Breast epithelium (tissue), 3 donors: ENCODE measurements at regions not wholly inside any gene's neighbourhood (a gene's known extent, or its start where the extent isn't known, plus 50 kb on each side); places are given as distances from the start of the nearest gene placed in this dataset.

ENCODE experiments used
- CTCF ChIP-seq, 3 donors: fragments of 450-650 bp; IDR thresholded peaks; one replicate each; pipeline ENCODE4 v1.5.1; 2016 to 2017; ENCODE audit warnings: antibody characterized with exemption in 3 of 3, mild to moderate bottlenecking in 3 of 3, moderate library complexity in 3 of 3
- POLR2A ChIP-seq: fragments of 450-650 bp; IDR thresholded peaks from one replicate; pipeline ENCODE4 v1.6.1; 2016; ENCODE audit warnings: antibody characterized with exemption, mild to moderate bottlenecking, moderate library complexity
- POLR2AphosphoS5 ChIP-seq, 3 donors: sonication (generic); formaldehyde crosslinking; IDR thresholded peaks; one replicate each; pipeline ENCODE4 v1.6.1; 2017; ENCODE audit warnings: antibody characterized with exemption in 3 of 3

- no peak for TF ChIP-seq CTCF (IDR thresholded peaks at IDR 0.05)
- no peak for TF ChIP-seq POLR2A
- TF ChIP-seq POLR2AphosphoS5 (IDR thresholded peaks at IDR 0.05), result no peak
Observed at GRCh38 chr4:121477480-121477879, 96.7 kb upstream of the QRFPR start.
